GM21576 (cell line): ENCODE measurements at regions not wholly inside any gene's neighbourhood (a gene's known extent, or its start where the extent isn't known, plus 50 kb on each side); places are given as distances from the start of the nearest gene placed in this dataset.

Experiments
- ATAC-seq: cut with Tn5 transposase; IDR thresholded peaks from one replicate; pipeline ENCODE4 v1.9.1; 2021; ENCODE audit warnings: mild to moderate bottlenecking, moderate library complexity; ENCODE audit not compliant: unreplicated experiment

GRCh38 chr7:41058986-41059741, 643.7 kb downstream of the INHBA start:
- no peak for ATAC-seq

GRCh38 chr7:41054960-41055661, 647.8 kb downstream of the INHBA start:
- ATAC-seq, result no peak

GRCh38 chr7:41053820-41054219, 649.1 kb downstream of the INHBA start:
- ATAC-seq, result no peak

GRCh38 chr7:41052736-41053135, 650.2 kb downstream of the INHBA start:
- no peak for ATAC-seq

GRCh38 chr7:41052201-41052600, 650.7 kb downstream of the INHBA start:
- ATAC-seq, result no peak

DNA sequence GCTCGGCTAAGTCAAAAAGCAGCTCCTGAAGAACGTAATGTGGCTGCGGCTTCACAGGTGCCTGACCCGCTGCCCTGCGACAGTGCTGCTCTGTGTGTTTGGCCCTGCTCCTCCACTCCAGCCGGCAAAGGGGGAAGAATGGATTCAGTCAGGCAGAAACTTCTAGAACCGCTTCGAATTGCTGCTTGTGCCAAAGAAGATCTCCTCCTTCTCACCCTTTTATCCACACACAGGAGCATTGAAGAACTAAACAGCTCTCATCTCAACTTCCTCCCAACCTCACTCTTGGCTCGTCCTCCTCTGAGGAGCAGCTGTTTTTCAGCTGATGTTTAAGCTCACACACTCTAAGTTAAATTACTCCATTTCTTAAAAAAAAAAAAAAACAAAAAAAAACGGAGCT, 651.4 kb downstream of the INHBA start:
- no peak for ATAC-seq

DNA sequence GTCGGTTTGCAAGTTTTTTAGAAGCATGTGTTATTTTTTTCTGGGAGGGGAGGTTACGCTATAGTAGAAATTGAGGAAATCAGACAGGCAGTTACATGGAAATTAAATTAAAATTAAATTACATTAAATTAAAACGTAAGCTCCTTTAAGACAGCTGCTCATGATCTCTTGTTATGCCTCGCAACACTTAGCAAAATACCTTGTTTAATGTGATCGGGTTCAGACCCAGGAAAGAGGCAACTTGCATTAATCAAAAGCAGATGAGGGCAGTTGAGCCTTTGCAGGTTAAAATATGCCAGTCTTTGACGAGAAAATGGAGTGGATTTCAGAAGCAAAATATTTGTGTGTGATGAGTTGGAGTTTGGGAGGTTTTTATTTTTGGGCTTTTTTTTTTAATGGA, 651.8 kb downstream of the INHBA start:
- no peak for ATAC-seq

- ATAC-seq, result no peak
Measured at GRCh38 chr7:41048771-41049170, 654.1 kb downstream of the INHBA start.

- ATAC-seq, result no peak
Measured at GRCh38 chr7:41047789-41048191, 655.1 kb downstream of the INHBA start.

DNA sequence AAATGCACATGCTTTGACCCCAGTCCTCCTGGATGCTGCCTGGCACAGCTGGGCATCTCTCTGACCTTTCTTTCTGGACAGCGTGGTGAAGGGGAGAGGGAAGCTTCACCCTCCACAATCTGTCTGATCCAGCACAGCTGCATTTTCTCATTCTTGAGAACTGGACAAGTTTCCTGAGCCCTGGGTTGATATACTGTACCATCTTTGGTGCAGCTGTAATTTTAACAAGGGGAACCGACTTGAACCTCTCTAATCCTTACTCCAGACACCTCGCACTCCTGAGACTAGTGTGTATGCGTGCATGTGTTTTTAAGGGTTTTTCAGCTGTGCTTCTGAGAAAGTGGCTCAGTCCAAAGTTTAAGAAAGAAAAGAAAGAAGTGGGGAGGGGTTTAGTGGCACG, 655.7 kb downstream of the INHBA start:
- no peak for ATAC-seq

- ATAC-seq, result no peak
Measured at GRCh38 chr7:41046776-41047175, 656.1 kb downstream of the INHBA start.

DNA sequence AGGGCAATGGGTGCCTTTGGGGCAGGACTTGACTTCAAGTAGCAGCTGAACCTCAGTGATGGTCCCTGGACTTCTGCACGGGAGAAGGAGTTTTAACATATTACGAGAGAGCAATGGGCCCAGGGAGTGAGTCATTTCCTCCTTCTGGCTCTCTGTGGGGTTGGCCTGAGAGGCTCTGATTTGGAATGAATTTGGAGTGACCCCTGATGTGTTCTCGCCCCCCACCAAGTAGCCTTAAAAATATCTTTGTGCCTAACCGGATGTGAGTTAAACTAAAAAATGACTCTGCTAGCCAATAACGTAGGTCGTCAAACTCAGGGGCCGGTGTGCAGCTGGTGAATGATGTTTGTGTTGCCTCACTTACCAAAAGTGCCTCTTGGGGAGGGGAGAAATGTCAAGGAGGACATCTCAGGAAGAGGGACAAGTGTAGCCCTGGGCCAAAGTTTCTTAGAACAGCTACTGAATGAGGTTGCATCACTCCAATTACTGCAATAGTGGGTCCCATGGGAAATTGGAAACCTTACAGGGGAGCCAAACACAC, 656.6 kb downstream of the INHBA start:
- ATAC-seq, result no peak

DNA sequence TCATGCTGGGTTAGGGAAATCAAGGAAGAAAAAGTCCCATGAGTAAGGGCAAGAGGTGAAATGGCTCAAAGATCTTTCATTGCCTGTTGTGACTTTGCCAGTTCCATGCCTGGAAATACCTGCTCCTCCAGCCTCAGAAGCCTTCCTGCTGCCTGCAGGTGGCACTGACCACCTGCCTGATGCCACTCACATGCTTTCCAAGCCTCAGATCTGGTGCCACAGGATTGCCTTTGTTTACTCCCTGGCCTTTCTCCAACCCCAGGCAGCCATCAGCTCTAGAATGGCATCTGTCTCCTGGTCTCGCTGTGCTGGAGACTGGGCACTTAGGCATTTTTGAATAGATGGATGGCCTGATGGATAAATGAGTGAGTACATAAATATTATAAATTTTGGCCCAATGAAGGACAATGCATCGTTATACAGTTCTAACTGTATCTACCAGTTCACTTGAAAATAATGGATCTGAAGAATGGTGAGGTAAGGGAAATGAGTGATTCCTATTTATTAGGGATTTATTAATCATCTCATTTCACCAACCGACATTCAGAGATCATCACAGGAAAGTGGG, 657.2 kb downstream of the INHBA start:
- no peak for ATAC-seq

DNA sequence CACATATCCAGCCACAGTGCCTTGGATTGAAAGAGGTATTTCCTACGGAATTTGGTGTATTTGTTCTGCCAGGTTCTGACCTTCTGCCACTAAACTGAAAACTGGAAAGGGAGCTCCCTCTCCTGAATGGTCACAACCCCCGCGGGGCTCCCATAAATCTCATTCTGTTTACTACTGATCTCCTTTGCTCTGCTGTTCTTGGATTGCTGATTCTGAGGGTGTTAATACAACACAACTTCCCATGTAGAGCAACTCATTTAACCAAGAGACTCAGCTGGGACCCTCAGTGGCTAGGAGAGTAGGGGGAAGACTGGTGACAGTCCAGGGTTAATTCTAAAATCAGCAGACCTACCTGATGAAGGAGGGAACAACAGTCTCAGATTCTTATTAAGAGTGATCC, 662.9 kb downstream of the INHBA start:
- no peak for ATAC-seq

- ATAC-seq, result no peak
Measured at GRCh38 chr7:41039386-41039953, 663.4 kb downstream of the INHBA start.

DNA sequence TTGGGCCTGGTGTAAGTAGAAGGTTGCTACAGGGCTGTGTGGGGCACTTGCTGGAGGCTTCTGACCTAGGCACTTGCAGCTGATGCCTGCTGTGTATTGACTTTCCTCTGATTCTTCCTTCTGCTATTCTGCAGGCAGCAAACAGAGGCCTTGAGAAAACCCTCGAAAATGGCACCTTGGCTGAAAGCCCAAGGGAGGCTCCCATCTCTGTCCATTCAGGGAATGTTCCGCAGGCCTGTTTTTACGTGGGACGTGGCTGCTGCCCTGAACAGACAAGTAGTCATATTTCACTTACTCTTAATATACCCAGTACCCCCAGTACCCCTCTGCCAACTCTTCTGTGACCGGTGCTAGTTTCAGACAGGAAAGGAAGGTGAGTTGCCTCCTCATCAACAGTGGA, 664.7 kb downstream of the INHBA start:
- ATAC-seq, result no peak

GRCh38 chr7:41037691-41038090, 665.2 kb downstream of the INHBA start:
- ATAC-seq, result no peak

GRCh38 chr7:41035794-41036193, 667.1 kb downstream of the INHBA start:
- no peak for ATAC-seq

DNA sequence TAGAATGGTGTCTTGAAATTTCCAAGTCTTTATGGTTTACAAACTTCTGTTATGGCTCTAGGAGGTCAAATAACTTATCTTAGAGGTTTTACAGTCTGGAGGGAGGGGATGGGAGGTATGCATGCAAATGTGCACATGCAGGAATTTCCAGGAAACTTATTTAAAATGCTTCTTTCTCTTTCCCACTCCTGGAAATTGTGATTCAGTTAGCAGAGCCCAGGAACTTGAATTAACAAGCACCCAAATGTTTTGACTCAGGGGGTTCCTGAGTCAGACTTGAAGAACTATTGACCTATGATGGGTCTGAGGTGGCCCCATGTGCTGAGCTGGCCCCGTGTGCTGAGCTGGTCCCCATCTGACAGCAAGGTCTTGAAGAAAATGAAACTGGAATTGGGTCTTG, 669.4 kb downstream of the INHBA start:
- ATAC-seq, result no peak

DNA sequence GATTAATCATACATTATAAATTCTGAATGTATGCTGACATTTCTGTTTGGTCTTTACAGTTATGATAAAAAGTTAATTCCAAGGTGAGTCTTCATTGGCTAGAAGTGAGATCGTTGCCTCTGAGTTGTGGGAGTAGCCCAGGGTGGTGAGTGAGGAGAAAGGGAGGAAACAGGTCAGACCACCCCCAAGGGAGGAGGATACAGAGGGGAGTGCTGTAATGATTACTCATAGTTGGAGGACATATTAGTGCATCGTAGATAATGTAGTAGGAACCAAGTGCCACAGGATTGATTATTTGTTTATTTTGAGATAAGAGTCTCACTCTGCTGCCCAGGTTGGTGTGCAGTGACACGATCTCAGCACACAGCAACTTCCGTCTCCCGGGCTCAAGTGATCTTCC, 672.2 kb downstream of the INHBA start:
- ATAC-seq, result no peak

DNA sequence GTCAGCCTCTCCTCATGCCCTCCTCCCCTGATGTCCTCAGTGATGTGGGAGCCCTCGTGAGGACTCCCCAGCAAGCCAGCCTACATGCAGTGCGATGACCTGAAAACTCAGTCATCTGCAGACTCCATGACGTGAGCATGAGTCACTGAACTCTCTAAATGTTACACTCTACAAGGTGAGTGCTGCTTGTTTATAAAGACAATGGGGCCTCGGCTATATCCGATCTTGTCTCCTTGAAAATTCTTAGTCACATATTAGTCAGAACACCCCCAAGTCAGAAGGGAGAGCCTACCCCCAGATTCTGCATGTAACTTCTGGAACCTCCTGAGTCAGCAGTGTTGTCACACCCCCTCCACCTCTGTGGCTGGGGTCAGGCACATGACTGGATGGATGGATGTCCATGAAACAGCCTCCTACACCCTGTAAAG, 673.8 kb downstream of the INHBA start:
- ATAC-seq, result no peak

DNA sequence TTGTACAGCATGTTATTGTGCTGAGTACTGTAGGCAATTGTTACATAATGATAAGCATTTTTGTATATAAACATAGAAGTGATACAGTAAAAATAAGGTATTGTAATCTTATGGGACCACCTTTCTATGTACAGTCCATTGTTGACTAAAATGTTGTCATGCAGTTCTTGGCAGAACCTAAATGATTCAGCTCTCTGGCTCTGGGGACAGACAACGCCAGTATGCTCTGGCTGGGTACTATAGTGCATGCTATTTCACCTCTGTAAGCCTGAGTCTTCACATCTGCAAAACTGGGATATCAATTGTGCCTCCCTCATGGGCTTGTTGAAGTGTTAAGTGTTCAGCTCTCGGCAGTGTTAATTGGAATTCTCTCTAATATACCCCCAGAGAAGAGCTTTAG, 674.3 kb downstream of the INHBA start:
- no peak for ATAC-seq
